NCI-H2227 (cell line): ENCODE measurements at regions not wholly inside any gene's neighbourhood (a gene's known extent, or its start where the extent isn't known, plus 50 kb on each side); places are given as distances from the start of the nearest gene placed in this dataset.

Experiments
- DNase-seq: peaks from one replicate; lab custom pipeline; 2025; ENCODE audit not compliant: unreplicated experiment; lab: John Stamatoyannopoulos, UW

DNA sequence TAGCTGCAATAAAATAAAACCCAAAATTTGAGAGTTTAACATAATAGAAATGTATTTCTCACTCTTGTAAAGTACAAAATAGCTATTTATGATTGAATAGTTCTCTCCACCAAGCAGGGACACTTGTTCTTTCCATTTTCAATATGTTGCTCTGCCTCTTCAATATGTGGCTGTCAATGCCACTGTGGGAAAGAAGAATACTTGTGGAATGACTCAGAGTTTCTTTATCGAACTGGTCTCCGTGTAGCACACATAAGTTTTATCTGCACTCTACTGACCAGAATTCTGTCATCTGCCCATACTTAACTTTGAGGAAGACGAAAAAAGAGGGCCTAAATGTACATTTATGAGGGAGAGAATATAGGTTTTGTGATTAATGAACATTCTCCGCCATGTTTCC, 256.9 kb downstream of the ATXN7L3B start:
- DNase-seq: no peak

DNA sequence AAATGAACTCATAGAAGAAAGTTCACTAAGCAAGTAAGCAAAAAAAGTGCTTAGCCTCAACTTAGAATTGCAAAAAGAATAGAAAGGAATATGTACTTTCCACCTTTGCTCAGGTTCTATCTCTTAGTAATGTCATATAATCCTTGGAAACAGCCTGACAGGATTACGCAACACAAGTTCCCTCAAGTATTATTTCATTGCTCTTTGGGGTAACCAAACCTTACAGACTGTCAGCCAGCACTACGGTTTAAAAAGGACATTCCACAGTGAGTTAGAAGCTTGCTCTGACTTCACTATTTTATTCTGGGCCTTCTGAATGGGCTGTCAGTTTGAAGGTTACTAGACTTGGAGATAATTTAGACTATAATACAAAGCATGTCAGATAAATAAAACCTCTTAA, 264.0 kb downstream of the ATXN7L3B start:
- DNase-seq: no peak

DNA sequence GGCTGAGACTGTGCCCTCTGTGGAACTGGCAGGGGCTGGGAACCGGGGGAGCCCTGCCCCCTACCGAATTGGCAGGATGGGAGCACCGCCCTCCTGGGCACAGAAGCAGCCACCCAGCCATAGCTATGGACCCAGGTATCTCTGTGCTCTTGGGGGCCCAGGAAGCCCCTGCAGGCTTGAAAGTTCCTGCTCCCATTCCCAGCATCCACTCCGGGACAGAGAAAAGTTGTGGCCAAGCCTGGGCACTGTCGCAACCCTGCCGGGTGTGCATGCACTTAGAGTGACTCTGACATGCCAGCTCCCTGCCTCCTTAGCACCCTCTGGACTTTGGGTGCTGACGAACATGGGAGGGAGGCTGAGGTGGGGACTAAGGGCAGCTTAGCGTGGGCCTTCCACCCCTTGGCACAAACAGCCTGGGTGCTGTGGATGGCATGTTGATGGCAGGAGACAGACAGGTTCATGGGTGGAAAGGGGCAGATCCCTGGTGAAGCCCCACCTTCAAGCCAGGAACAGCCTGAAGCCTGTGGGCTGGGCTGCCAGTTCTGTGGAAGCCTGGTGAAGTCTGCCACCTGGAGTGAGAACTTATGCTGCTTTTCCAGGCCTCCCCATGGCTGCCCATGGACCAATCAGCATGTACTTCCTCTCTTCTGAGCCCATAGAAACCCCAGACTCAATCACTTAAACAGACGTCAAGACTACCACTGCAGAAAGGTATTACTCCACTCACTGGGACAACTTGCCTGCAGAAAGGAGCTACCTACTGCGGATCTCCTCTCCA, 279.0 kb downstream of the ATXN7L3B start:
- no peak for DNase-seq

DNA sequence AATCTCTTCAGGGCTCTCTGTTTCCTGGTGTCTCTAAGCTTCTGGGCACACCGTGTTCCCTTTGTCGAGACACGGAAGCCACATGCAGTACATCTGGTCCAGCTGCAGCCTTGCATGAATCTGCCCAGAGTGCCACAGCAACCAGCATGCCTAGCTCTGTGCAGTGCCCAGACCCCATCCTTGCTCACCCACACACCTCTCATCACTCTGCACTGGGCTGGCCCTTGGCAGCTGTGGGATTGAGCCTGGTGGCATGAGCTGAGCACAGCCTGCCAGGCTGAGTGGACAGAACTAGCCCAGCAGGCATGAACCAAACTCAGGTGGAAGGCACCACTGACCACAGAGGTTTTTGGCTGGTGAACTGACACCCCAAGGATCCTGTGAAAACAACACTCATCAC, 279.9 kb downstream of the ATXN7L3B start:
- no peak for DNase-seq

DNA sequence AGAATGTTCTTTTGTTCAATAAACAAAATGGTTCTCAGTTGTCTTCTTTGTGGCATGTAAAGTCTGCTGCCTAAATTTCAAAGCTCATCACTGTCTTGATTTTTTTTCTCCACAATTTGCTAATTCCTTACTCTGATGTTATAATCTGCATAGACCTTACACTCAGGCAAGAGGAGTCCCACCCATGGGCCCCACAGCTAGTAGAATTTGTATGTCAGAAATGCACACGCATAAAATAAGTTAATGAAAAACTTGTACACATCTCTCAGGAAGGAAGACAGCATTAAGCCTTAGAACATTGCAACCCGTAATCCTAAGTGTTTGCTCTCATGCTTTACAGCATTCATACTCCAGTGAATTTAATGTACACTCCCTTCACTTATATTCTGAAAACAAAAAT, 280.8 kb downstream of the ATXN7L3B start:
- no peak for DNase-seq

DNA sequence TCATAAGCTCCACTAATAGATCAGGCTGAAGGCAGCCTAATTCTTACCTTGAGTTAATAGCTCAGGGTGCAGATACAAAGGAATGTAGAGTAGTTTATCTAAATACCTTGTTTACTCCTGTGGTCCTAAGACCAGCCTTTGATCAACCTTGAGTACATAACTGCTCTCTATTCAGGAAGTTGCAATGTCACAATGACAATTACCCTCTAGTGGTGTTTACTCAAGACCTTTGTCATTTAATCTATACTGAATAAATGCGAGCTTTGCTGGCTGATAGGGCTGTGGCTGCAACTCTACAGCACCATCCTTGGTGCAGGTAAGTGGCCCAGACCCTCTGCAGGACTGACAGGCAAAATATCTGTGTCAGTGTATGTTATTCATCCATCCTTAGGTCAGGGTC, 282.7 kb downstream of the ATXN7L3B start:
- DNase-seq: no peak

DNA sequence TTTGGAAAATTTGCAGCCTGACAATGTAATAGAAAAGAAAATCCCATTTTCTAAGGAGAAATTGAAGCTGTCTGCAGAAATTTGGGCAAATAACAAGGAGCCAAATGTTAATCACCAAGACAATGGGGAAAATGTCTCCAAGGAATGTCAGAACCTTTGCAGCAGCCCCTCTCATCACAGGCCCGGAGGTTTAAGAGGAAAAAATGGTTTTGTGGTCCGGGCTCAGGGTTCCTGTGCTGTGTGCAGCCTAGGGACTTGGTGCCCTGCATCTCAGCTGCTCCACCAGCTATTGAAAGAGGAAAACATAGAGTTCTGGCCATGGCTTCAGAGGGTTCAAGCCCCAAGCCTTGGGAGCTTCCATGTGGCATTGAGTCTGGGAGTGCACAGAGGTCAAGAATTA, 298.9 kb downstream of the ATXN7L3B start:
- DNase-seq: no peak

DNA sequence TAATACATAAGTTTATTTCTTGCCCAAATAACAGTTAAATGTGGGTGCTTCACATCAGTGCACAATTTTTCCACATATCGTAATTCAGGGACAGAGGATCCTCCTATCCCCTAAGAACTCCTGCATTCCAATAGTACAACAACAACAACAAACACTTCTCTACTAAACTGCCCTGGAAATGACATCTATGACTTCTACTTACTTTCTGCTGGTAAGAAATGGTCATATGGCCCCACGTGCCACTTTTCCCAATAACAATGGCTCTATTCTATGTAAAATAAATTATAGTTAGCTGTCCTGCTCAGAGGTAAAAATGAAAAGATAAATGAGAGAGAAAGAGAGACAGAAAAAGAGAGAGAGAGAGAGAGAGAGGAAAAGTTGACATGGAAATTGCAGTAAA, 308.5 kb downstream of the ATXN7L3B start:
- no peak for DNase-seq

DNA sequence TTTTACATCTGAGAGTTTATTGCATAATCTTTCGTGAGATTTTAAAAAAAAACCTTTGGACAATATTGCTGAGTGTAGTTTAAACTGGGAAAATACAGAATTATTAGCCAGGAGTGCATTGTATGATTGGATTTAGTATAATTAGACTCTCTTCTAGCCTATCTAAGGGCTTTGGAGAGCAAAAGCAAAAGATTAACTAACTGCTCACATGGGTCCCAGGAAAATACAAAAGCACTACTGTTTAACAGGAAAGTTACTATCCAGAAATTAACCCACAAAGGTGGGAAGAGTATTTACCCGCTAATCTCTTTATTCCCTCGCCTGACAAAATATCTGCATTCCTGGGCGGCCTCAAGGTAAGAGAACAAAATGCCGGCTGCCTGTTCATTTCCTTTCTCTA, 309.5 kb downstream of the ATXN7L3B start:
- DNase-seq: no peak

DNA sequence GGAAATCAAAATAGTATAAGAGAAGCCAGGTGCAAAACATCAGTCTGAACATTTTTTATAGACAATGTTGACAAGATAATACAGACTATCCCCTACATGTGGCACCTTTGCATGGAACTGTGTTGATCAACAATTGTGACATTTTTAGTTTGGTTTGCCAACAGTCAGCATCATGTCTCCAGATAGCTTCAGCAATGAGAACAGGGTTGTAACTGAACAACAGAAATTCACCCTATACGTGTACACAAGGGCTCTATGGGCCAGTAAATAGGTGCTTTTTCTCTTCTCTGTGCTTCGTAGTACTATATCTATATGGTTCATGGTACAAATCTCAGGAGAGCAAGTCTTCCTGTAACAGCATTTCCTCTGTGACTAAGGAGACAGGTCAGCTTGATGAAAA, 310.4 kb downstream of the ATXN7L3B start:
- no peak for DNase-seq

DNA sequence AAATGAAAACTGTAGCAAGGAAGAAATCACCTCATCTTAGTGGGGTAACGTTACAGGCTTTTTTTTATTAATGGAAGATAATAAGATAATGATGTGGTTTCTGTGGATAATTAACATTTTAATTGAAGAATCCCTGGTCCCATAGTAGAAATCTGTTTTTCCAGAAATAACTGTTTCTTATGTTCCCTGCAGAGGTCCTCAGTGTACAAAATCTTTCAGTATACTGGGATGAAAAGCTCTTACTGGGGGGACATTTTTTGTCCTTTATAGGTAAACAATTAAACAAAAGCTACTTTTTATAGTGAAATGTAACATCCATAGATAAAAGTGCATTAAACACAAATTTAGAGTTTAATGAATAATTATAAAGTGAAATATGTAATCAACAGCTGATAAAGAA, 312.2 kb downstream of the ATXN7L3B start:
- DNase-seq: no peak

DNA sequence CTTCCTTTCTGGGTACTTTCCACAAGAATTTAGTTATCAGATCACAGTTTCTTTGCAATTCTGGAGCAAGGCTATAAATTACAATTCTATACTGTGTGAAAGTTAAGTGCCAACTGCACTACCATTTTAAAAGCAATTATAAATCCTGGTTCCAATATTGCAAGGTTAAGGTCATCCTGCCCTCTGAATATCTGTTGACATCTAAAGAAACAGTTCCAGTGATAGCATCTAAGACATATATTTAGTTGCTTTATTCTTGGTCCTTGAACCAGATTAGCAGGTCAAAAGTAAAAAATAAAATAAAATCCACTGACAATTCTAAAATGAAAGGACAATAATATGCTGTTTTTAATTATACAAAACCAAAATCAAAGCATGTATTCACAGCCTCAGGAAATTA, 334.2 kb downstream of the ATXN7L3B start:
- DNase-seq: no peak

DNA sequence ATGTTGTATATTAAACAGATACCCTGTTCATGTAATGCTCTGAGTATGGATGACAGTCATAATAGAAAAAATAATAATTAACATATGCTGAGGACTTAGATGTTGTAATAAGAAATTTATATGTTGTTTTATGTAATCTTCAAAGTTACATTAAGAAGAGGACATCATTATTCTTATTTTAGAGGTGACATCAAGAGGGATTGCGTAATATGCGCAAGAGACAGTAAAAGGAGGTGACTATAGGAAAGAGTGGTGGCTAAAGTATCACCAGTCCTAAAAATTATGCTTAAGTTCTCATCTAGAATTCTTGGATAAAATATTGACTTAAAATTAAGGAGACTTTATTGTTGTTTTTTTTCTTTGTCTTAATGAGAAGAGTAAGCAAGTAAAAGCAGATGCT, 323.9 kb downstream of the KCNC2 start:
- no peak for DNase-seq

DNA sequence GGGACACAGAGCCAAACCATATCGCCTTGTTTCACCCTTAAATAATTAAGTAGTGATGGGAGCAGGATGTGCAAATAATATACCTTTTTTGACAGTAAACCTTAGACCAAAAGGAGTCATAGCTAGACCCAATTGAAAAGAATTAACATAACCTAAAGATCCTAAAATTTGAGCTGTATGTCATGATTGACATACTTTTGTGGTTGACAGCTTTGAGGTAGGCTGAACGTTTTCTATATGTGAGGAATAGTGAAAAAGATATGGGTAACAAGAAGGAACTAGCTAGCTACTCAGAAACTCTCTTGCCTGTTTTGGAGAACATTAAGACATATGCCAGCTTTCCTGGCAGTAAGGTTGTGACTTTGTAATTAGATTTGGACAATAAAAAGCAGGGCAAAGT, 320.6 kb downstream of the KCNC2 start:
- DNase-seq: no peak

DNA sequence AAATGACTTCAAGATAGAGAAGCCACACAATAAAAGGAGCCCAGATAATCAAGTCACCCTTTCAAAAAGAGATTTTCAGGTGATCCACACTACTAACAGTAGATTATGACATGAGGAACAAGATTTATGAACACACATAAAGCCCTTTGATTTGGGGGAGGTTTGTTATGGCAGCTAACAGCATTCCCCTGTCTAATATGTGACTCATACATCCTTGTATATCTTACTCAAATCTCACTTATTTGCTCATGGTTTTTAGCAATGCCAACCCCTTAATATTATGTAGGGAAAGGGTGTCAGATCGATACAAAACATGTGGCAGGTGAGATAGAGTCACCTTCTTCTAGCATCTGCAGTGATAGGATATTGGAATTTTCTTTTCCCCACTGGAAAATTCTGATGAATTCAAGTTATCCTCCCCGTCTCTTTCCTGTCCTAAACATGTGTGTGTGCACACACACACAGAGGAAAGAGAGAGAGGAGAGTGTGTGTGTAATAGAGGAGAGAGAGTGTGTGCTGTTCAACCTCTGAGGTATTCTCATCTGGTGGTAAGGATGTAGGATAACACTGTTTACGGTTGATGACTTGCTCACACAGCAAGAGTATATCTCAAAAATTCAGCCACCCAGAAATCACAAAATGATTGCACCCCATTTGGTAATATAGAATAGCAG, 319.9 kb downstream of the KCNC2 start:
- no peak for DNase-seq

DNA sequence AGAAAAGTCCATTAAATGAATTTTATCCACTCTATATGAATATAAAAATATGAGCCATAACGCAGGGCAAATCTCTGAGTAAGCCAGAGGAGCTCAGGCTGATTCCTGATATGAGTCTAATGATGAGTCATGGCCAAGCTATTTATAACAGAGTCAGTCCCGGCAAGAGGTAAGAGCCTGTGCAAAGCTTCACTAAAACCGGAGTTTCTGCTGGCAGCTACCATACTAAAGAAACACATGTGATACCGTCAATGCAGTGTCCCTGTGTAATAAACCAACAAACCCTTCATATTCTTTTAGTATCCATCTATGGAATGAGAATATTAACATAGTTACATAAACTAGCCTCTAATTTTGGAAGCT, 319.4 kb downstream of the KCNC2 start:
- no peak for DNase-seq

DNA sequence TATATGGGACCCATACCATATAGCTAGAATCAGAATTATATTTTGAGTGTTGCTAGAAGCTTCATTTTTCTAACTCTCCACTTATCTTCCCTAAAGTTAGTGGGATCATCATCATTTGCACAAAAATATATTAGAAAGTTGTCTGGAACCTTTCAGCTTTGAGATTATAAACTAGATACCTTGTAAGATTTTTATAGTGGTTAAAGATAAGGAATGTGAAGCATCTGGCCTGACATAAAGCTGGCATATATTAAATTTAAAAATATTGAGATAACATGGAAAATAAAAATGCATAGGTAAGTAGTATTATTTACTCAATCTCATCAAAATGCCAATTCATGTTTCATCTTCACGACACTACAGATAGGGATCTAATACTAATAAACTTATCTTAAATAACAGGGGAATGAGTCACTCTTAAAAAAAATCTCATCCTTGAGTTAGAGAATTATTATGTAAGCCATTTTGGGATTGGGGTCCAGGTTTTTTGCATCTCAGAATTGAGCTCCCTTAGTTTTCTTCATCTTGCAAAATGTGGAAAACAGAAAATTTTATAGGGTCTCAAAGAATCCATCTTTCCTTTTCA, 318.5 kb downstream of the KCNC2 start:
- DNase-seq: no peak

DNA sequence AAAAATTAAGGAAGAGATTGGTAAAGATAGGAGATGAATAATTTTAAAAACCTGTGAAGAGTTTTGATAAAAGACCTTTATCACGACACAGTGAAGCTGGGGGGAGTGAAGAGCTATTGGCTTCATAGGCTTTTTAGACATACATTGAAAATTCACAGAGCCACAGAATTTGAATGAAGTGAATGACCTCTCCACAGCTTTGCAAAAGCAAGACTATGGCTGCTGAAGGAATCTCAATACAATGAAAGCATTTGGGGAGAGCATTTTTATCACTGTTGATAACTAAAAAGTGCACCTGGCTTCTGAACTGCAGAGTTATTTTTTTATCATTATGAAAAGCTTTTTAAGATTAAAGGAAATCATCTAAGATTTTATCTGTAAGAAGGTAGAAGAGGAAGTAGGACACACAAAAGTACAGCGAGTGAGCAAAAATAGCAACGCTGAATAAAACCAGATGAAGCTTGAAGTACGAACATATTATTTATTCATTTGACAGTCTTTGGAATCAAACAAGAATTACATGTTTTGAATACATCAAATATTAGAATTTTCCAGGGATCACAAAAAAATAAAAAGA, 317.5 kb downstream of the KCNC2 start:
- DNase-seq: no peak

DNA sequence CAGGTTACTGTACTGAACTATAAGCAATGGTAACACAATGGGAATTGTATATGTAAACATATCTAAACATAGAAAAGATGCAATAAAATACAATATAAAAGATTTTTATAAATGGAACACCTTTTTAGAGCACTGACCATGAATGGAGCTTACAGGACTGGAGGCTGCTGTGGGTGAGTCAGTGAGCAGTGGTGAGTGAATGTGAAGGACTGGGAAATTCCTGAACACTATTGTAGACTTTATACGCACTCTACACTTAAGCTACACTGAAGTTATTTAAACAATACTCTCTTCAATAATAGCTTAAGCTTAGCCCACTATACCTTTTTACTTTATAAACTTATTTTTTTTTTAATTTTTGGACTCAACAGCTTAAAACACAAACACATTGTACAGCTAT, 313.5 kb downstream of the KCNC2 start:
- DNase-seq: no peak

DNA sequence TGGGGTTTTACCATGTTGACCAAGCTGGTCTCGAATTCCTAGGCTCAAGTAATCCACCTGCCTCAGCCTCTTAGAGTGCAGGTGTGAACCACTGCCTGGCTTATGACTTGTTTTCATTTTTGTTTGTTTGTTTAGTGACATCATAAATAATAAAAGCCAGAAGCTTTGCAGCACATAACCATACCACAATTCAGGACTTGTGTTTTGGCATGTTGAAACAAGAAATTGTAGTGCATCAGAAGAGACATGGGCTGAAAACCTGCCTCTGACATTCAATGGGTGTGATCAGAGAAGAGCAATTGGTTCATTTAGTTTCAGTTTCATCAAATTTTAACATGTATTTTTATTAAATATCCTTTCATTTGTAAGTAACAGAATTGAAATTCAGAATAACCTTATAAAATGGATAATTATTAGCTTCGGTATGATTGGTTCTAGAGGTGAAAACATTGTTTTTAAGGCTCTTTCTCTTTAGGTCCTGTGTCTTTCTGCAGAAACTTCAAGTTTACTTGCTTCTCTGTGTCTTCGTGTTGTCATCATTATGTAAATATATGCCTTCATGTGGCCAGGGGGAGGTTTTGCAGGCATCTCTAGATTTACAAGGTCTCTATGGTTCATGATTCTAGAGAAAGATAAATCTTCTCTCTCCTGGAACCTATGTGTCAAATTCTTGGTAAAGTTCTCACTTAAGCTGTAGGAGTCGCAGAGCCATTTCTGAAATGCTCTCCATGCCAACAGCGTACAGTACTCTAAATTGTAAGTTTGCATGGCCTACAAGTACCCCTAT, 312.0 kb downstream of the KCNC2 start:
- no peak for DNase-seq

DNA sequence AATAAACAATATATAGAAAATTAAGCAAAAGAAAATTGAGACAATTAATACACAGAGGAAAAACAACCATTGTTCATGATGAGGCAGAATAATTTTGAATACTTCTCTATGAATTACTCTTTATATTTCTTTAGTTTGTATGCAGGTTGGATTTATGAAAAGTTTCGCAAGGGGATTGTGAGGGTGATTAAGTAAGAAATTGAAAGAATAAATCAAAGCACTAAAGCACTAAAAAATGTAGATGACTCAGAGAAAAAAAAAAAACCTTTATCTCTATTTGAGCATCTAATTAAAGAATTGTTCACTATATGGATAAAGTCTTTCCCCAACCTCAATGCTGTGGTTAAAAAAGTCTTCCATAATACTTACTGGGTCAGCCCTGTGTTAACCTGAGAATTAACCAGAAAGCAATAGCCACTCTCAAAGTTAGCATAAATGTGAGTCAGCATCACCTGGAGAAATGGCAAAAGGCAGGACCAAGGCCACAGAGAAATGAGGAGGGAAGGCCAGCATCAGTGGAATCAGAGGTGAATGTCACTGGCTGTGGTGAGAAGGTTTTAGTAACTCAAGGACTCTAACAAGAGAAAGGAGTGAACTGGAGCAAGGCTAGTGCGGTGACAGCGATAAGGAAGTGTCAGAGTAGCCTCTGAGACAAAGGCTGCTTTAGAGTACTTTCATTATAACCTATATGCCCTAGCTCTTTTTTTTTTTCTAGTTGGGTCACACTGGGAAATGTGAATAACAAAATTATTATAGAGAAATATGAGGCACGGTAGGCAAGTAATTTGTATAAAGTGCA, 310.4 kb downstream of the KCNC2 start:
- no peak for DNase-seq
